Ectodermal cell (in vitro differentiated cells): ENCODE measurements at regions not wholly inside any gene's neighbourhood (a gene's known extent, or its start where the extent isn't known, plus 50 kb on each side); places are given as distances from the start of the nearest gene placed in this dataset.

Experiments used
- H3K27ac ChIP-seq: 2 replicates; pipeline ENCODE4 v1.7.0; 2013; ENCODE audit warnings: mild to moderate bottlenecking, low read depth, low read length; ENCODE audit not compliant: insufficient read depth, poor library complexity, severe bottlenecking
- H3K27me3 ChIP-seq: 2 replicates; pipeline ENCODE4 v1.7.0; 2013; ENCODE audit warnings: mild to moderate bottlenecking, low read length; ENCODE audit not compliant: insufficient read depth, control insufficient read depth, poor library complexity, severe bottlenecking
- H3K36me3 ChIP-seq: one replicate; pipeline ENCODE4 v1.7.0; 2013; ENCODE audit warnings: low read length; ENCODE audit not compliant: control insufficient read depth, insufficient read depth
- H3K4me1 ChIP-seq: one replicate; pipeline ENCODE4 v1.7.0; 2013; ENCODE audit warnings: low read length; ENCODE audit not compliant: control insufficient read depth, insufficient read depth
- H3K4me3 ChIP-seq: 2 replicates; pipeline ENCODE4 v1.7.0; 2013; ENCODE audit warnings: low read depth, low read length, control low read depth; ENCODE audit not compliant: insufficient read depth
- H3K9me3 ChIP-seq: 2 replicates; pipeline ENCODE4 v1.7.0; 2013; ENCODE audit warnings: mild to moderate bottlenecking, low read length, moderate library complexity; ENCODE audit not compliant: control insufficient read depth
- WGBS, 2 experiments: methylation state at CpG; one replicate each; pipeline ENCODE4 v1.1.7; 2013; ENCODE audit warnings: missing lambda C conversion rate in 2 of 2; 5-methylcytosine and 5-hydroxymethylcytosine counted together

- no peaks in the 10 kb centered on the region for H3K9me3 ChIP-seq
- H3K4me1 ChIP-seq, result no peaks in the 10 kb centered on the region
- H3K36me3 ChIP-seq, result no peaks in the 10 kb centered on the region
- no peak overlapping the region for H3K27ac ChIP-seq
- WGBS, 2 experiments, result no CpG with 5 or more reads among the region's 1 CpG
- no peak overlapping the region for H3K4me3 ChIP-seq
- H3K27me3 ChIP-seq, result no peaks in the 10 kb centered on the region
Observed at GRCh38 chr2:107607054-107607453, 219.6 kb upstream of the RGPD4 start.

GRCh38 chr2:107607473-107607872, 219.2 kb upstream of the RGPD4 start:
- no peak overlapping the region for H3K4me3 ChIP-seq
- no peak overlapping the region for H3K27ac ChIP-seq
- no peaks in the 10 kb centered on the region for H3K27me3 ChIP-seq
- no peaks in the 10 kb centered on the region for H3K4me1 ChIP-seq
- H3K9me3 ChIP-seq, result no peaks in the 10 kb centered on the region
- H3K36me3 ChIP-seq, result no peaks in the 10 kb centered on the region
- 84 to 94% methylated on average over 1 of the region's 1 CpG for whole genome bisulfite sequencing, 2 experiments

- H3K4me3 ChIP-seq, result no peak overlapping the region
- peaks cover 5% of the 10 kb centered on the region for H3K9me3 ChIP-seq
- H3K27ac ChIP-seq, result no peak overlapping the region
- H3K36me3 ChIP-seq, result no peaks in the 10 kb centered on the region
- no peaks in the 10 kb centered on the region for H3K4me1 ChIP-seq
- H3K27me3 ChIP-seq, result no peaks in the 10 kb centered on the region
Observed at GRCh38 chr2:107615039-107615438, 211.7 kb upstream of the RGPD4 start.

GRCh38 chr2:107618769-107619168, 207.9 kb upstream of the RGPD4 start:
- peaks cover 7% of the 10 kb centered on the region for H3K9me3 ChIP-seq
- H3K27ac ChIP-seq, result no peak overlapping the region
- H3K4me1 ChIP-seq, result no peaks in the 10 kb centered on the region
- no peak overlapping the region for H3K4me3 ChIP-seq
- H3K36me3 ChIP-seq, result no peaks in the 10 kb centered on the region
- H3K27me3 ChIP-seq, result no peaks in the 10 kb centered on the region

- 87 to 95% methylated on average over 4 to 5 of the region's 5 CpGs for WGBS, 2 experiments
- H3K4me3 ChIP-seq, result no peak overlapping the region
- H3K4me1 ChIP-seq, result no peaks in the 10 kb centered on the region
- H3K27me3 ChIP-seq, result no peaks in the 10 kb centered on the region
- H3K27ac ChIP-seq, result no peak overlapping the region
- peaks cover 7% of the 10 kb centered on the region for H3K9me3 ChIP-seq
- no peaks in the 10 kb centered on the region for H3K36me3 ChIP-seq
Observed at GRCh38 chr2:107621186-107622165, 205.2 kb upstream of the RGPD4 start.

- Histone ChIP-seq H3K27me3 (no peaks in the 10 kb centered on the region), H3K4me3 (no peak overlapping the region), H3K4me1 (no peaks in the 10 kb centered on the region), H3K36me3 (no peaks in the 10 kb centered on the region), H3K27ac (no peak overlapping the region), H3K9me3 (peaks cover 4% of the 10 kb centered on the region)
- WGBS, 2 experiments, result 87 to 93% methylated on average over 4 of the region's 4 CpGs
Observed at GRCh38 chr2:107622741-107623310, 203.9 kb upstream of the RGPD4 start.

GRCh38 chr2:107625982-107626381, 200.7 kb upstream of the RGPD4 start:
- peaks cover under 1% of the 10 kb centered on the region for H3K9me3 ChIP-seq
- H3K4me1 ChIP-seq, result no peaks in the 10 kb centered on the region
- no peak overlapping the region for H3K27ac ChIP-seq
- H3K36me3 ChIP-seq, result no peaks in the 10 kb centered on the region
- no peak overlapping the region for H3K4me3 ChIP-seq
- H3K27me3 ChIP-seq, result no peaks in the 10 kb centered on the region

GRCh38 chr2:107627164-107627563, 199.5 kb upstream of the RGPD4 start:
- no peaks in the 10 kb centered on the region for H3K9me3 ChIP-seq
- H3K27me3 ChIP-seq, result no peaks in the 10 kb centered on the region
- H3K4me1 ChIP-seq, result no peaks in the 10 kb centered on the region
- no peak overlapping the region for H3K27ac ChIP-seq
- H3K36me3 ChIP-seq, result no peaks in the 10 kb centered on the region
- no CpG with 5 or more reads among the region's 1 CpG for WGBS, 2 experiments
- H3K4me3 ChIP-seq, result no peak overlapping the region

- H3K4me3 ChIP-seq, result no peak overlapping the region
- H3K9me3 ChIP-seq, result no peaks in the 10 kb centered on the region
- H3K27ac ChIP-seq, result no peak overlapping the region
- no peaks in the 10 kb centered on the region for H3K36me3 ChIP-seq
- H3K4me1 ChIP-seq, result no peaks in the 10 kb centered on the region
- WGBS, 2 experiments, result 96 to 100% methylated on average over 1 to 3 of the region's 3 CpGs
- no peaks in the 10 kb centered on the region for H3K27me3 ChIP-seq
Observed at GRCh38 chr2:107627926-107628325, 198.8 kb upstream of the RGPD4 start.

- Histone ChIP-seq H3K27ac (no peak overlapping the region), H3K4me1 (no peaks in the 10 kb centered on the region), H3K27me3 (no peaks in the 10 kb centered on the region), H3K9me3 (peaks cover 7% of the 10 kb centered on the region), H3K4me3 (no peak overlapping the region), H3K36me3 (no peaks in the 10 kb centered on the region)
- 98 to 100% methylated on average over 2 to 3 of the region's 3 CpGs for WGBS, 2 experiments
Observed at GRCh38 chr2:107633580-107634147, 193.0 kb upstream of the RGPD4 start.
